GM19324 (cell line): ENCODE measurements at regions not wholly inside any gene's neighbourhood (a gene's known extent, or its start where the extent isn't known, plus 50 kb on each side); places are given as distances from the start of the nearest gene placed in this dataset.

Experiments used
- ATAC-seq: cut with Tn5 transposase; IDR thresholded peaks from one replicate; pipeline ENCODE4 v1.9.1; 2021; ENCODE audit warnings: mild to moderate bottlenecking, moderate library complexity; ENCODE audit not compliant: unreplicated experiment, low FRiP score

- ATAC-seq: no peak
These were observed 357.8 kb upstream of the USP15 start for GRCh38 chr12:61902403-61902802.

DNA sequence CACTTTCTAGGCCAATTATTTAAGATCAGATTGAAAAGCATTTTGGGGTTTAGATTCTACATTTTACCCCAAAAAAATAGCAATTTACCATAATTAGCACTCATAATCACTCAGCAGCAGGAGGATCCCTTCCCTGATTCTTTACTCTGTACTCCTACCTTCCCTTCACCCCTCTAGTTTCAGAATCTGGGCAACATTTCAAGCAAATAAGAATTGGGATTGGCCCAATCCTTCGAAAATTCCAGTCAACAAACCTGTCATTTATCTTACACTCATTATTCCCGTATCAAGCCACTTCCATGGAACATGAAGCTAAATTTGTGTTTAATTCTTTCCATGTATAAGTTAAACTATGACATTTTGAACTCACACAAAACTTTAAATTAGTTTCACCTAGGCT lies 349.1 kb upstream of the USP15 start:
- no peak for ATAC-seq

- no peak for ATAC-seq
These were observed 344.8 kb upstream of the USP15 start for GRCh38 chr12:61915420-61915819.

- ATAC-seq: no peak
These were observed 343.4 kb upstream of the USP15 start for GRCh38 chr12:61916831-61917230.

DNA sequence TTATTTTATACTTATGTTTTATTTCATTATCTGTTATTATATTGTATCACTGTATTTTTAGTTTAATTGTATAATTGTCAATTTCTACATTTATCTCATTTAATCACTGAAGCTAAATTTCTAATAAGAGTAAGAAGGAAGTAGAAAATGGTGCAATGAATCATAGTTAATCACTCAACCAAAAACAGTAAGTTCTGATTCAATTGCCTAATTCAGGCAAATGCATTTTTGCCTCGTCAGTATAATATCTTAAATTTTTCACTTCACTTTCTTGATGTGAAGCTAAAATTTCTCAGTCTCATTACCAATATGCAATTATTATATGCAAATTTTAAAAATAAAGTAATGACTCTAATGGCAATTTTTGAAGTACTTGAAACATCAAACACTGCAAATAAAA lies 340.5 kb upstream of the USP15 start:
- no peak for ATAC-seq

GRCh38 chr12:61920230-61920629 lies 340.0 kb upstream of the USP15 start:
- no peak for ATAC-seq

- no peak for ATAC-seq
These were observed 337.1 kb upstream of the USP15 start for GRCh38 chr12:61923152-61923551.

- no peak for ATAC-seq
These were observed 325.6 kb upstream of the USP15 start for GRCh38 chr12:61934564-61934963.

DNA sequence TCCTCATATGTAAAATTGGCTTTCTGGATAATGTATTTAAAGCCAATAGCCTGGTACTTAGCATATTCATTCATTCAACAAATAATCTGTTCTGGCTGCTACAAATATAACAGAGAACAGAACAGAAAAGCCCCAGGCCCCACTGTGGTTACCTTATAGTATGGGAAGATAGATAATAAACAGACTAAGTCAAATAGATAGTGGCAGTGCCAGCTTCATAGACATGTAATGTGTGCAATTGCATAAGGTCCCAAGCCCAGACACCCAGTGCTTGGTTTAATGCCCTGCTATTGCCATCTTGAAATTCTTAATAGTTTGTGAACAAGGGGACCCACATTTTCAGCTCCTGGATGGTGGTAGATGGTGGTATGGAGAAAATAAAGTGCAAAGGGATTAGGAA lies 320.2 kb upstream of the USP15 start:
- ATAC-seq: no peak

DNA sequence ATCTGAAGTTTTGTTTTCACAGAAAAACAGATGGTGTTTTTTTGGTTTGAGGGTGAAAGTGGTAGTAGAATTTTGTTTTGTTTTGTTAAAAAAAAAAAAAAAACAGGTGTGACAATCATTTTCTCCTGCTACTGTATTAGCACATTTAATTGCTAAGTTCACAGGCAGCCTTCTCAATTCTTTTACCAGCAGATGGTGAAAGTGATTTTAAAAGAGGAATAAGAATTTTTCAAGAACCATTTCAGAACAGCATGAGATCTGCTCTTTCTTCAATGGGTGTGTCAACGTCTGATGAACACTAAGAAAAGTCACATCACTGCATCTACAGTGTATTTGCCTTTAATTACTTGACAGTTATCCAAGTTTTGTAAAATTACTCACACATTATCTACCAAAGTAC lies 303.7 kb upstream of the USP15 start:
- no peak for ATAC-seq

DNA sequence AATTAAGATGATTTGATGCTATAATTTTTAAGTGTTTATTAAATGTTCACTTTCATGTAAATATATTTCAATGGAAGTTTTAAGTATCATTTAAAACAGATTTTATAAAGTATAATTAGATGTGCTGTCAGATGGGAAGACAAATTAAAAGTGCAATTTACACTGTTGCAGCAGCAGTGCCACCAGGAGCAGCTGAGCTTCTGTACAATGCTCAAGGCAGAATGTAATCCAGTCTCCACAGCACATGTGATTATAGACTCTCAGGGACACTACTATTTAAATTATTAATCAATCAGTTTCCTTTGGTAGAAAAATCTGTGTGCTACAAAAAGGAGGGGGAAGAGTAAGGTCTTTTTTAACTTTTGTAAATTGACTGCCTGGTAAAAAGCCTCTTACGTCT lies 285.7 kb upstream of the USP15 start:
- no peak for ATAC-seq

DNA sequence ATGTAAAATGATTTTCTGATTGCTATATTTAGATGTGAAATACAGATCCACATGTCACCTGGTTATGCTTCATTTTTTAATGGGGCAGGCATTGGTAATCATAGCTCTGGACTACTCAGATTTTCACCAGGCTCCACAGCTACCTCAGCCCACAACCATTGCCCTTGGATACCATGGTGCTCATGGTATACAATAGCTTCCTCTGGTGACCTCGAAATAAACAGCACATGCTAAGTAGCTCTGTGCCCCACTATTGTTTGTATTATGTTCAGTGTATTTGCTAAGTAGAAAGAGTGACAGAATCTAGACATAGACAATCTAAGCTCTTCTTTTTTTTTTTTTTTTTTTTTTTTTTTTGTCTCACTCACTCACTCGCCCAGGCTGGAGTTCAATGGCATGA lies 274.4 kb upstream of the USP15 start:
- no peak for ATAC-seq

DNA sequence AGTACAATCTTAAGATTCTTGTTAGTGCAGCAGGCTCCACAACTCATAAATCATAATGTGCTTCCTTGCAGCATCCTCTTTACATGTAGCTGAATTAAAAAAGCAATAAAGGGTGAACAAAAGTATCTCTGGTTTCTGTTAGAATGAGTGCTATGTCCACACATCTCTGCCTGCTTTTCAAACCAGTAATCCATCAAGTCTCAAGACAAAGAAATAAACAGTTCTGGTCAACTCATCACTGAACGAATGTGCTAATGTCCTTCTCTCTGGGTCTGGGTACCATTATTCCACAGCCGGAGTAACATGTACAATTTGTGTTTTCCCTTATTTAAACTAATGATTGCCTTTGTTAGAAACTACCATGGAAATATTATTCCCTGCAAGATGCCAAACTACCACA lies 273.0 kb upstream of the USP15 start:
- ATAC-seq: no peak

- no peak for ATAC-seq
These were observed 268.5 kb upstream of the USP15 start for GRCh38 chr12:61991661-61992060.

DNA sequence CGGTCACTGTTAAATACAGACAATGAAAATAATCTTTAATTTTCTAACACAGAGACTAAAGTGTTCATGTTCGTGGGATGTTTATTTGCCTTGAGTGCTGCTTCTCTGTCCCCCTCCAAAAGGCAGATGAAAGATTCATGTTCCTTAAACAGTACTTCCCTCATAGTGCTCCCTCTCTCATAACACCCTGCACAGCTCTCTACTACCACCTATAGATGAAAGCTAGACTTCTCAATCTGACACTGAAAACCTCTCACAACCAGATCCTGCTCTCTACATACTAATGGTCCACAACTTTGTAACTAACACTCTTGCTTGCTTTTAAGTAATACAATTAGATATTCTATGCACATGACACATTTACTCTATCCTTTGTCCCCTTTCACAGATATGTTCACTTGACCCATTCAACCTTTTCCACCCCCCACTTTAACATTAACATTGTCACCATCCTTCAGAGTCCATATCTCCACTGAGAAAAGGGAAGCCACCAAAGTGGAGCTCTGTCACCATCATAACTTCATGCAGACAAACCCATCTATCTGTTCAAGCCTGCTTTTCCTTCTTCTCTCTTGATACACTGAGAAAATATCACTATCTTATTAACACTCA lies 266.4 kb upstream of the USP15 start:
- no peak for ATAC-seq

- ATAC-seq: no peak
These were observed 263.5 kb upstream of the USP15 start for GRCh38 chr12:61996717-61997116.

DNA sequence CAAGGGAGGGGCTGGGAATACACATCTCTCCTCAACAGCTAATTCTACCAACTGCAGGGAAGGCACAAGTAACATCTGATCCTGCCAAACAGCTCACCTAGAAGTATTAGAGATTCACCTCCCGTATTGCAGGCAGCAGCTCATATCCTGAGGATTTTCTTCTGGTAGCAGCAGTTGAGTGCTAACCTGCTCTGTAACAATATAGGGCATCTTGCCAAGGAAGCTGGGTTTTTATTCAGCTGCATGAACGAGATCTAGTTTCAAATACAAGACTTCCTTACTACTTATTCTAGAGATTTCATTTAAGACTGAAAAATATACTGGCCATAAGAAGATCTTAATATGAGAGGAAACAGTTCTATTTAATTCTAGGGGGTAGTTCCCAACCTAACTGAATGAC lies 261.4 kb upstream of the USP15 start:
- no peak for ATAC-seq

DNA sequence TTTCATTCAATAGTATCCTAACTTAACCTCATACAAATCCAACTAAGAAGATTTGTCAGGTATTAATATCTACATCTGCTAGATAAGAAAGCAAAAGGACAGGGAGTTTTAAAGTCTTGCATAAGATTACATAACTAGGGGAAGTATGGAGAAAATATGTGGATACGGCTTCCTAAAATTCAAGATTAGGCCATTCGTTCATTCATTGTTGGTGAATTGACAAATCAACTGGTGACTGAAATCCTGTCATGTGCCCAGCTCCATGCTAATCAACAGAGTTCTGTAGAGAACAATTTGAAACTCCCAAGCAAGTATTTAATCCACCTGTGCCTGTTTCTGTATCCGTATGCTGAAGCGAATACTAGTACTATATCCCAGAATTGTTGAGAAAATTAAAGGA lies 260.9 kb upstream of the USP15 start:
- ATAC-seq: no peak

- ATAC-seq: no peak
These were observed 258.8 kb upstream of the USP15 start for GRCh38 chr12:62001424-62001823.

DNA sequence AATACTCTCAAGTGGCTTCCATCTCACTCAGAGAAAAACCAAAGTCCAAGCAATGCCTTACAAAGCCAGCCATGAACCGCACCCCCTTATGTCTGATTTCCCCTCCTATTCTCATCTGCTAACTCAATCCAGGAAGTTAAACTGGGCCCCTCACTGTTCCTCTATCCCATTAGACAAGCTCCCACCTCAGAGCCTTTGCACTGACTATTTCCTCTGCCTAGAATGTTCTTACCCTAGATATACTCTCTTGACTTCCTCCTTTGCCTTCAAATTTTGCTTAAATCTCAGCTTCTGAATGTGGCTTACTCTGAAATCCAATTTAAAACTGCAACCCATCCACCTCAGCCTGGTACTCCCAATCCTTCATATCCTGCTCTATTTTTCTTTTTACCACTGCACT lies 257.0 kb upstream of the USP15 start:
- ATAC-seq: no peak

GRCh38 chr12:62003701-62004100 lies 256.5 kb upstream of the USP15 start:
- no peak for ATAC-seq

DNA sequence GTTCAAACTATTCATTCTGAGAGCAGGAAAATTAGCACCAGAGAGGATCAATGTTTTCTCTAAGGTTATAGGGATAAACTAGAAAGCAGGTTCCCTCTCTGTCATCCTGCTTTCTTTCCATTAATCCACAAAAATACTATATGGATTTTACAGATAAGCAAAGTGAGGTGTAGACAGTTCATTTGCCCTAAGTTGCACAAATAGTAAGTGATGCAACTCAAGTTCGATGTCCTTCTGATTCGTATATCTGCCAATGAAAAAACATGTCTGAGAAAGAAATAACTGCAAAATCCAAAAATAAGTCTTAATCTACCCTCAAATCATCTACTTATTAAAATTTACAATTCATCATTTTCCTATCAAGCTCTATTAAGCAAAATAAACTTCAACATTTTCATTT lies 254.6 kb upstream of the USP15 start:
- ATAC-seq: no peak

DNA sequence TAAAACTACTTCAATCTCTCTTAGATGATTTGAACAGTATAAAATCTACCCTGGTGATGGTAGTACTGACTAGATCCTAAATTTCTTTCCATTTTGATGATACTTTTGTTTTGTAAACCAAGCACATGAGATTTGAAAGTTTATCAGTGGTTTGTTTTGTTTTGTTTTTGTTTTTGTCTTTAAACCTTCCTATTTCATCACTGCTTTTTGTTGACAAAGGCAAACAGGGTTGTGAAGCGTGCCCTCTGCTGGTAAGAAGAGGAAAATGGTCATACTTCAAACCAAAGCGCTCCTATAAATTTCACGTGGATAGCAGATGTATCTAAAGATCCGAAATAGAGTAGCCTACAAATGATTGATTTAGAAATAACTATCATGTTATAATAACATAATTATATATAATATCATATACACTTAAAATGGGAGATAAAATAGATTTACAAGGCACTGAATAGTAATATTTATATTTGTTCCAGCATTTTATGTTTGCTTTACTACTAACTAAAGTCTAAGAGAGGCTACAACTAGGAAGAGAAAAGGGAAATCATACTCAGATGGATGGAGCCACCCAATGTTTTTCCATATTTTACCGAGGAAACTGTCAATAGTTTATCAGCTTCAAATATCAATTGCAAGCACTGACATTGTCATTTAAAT lies 254.0 kb upstream of the USP15 start:
- no peak for ATAC-seq
